Liver (tissue), 8 donors: ENCODE measurements at regions not wholly inside any gene's neighbourhood (a gene's known extent, or its start where the extent isn't known, plus 50 kb on each side); places are given as distances from the start of the nearest gene placed in this dataset.

Experiments used
- DNase-seq: peaks from one replicate; pipeline ENCODE4 v3.0.0-alpha.2; 2017; ENCODE audit warnings: low spot score
- H3K27ac ChIP-seq, 2 donors: one replicate each; pipeline ENCODE4 v1.7.0; 2013; ENCODE audit warnings: inconsistent platforms in 2 of 2, low read length in 2 of 2, control low read depth in 1 of 2, low read depth in 1 of 2, mild to moderate bottlenecking in 1 of 2
- H3K27me3 ChIP-seq, 4 donors: one replicate each; pipeline versions ENCODE4 v1.6.1 to v1.7.0; 2013; ENCODE audit warnings: low read length in 3 of 4, inconsistent platforms in 1 of 4, mild to moderate bottlenecking in 1 of 4, moderate library complexity in 1 of 4; ENCODE audit not compliant: control insufficient read depth in 4 of 4, insufficient read depth in 4 of 4
- H3K36me3 ChIP-seq, 4 donors: one replicate each; pipeline versions ENCODE4 v1.6.1 to v1.7.0; 2013; ENCODE audit warnings: low read length in 3 of 4, mild to moderate bottlenecking in 3 of 4, low read depth in 1 of 4, moderate library complexity in 1 of 4; ENCODE audit not compliant: control insufficient read depth in 4 of 4, insufficient read depth in 3 of 4
- H3K4me1 ChIP-seq, 4 donors: one replicate each; pipeline versions ENCODE4 v1.6.1 to v1.7.0; 2013; ENCODE audit warnings: low read length in 3 of 4, mild to moderate bottlenecking in 3 of 4, moderate library complexity in 1 of 4; ENCODE audit not compliant: control insufficient read depth in 4 of 4, insufficient read depth in 4 of 4
- H3K4me3 ChIP-seq, 3 donors: one replicate each; pipeline versions ENCODE4 v1.6.1 to v1.7.0; 2013; ENCODE audit warnings: low read length in 3 of 3, control low read depth in 1 of 3, low read depth in 1 of 3, mild to moderate bottlenecking in 1 of 3
- H3K9ac ChIP-seq, 2 donors: one replicate each; pipeline ENCODE4 v1.7.0; 2013; ENCODE audit warnings: low read length in 2 of 2, mild to moderate bottlenecking in 2 of 2, moderate library complexity in 2 of 2, control low read depth in 1 of 2, low read depth in 1 of 2
- H3K9me3 ChIP-seq, 4 donors: one replicate each; pipeline versions ENCODE4 v1.6.1 to v1.7.0; 2013; ENCODE audit warnings: low read length in 3 of 4; ENCODE audit not compliant: control insufficient read depth in 4 of 4
- EGR1 ChIP-seq, 2 donors: IDR thresholded peaks; 2 replicates each; pipeline ENCODE4 v1.6.1; 2016 to 2018; ENCODE audit warnings: antibody characterized with exemption in 2 of 2, low read depth in 2 of 2
- FOXA1 ChIP-seq: IDR thresholded peaks from 2 replicates; pipeline ENCODE4 v1.6.1; 2016; ENCODE audit warnings: antibody characterized with exemption
- FOXA2 ChIP-seq: IDR thresholded peaks from 2 replicates; pipeline ENCODE4 v1.6.1; 2016; ENCODE audit warnings: antibody characterized with exemption
- GABPA ChIP-seq, 2 donors: IDR thresholded peaks in 1 of 2; conservative IDR thresholded peaks in 1 of 2; 2 replicates each; pipeline ENCODE4 v1.6.1; 2016; ENCODE audit warnings: antibody characterized with exemption in 2 of 2, mild to moderate bottlenecking in 1 of 2, moderate library complexity in 1 of 2
- HNF4G ChIP-seq: IDR thresholded peaks from 2 replicates; pipeline ENCODE4 v1.6.1; 2016; ENCODE audit warnings: antibody characterized with exemption
- JUND ChIP-seq, 2 donors: IDR thresholded peaks; 2 replicates each; pipeline ENCODE4 v1.6.1; 2016; ENCODE audit warnings: antibody characterized with exemption in 2 of 2
- MAX ChIP-seq: IDR thresholded peaks from 2 replicates; pipeline ENCODE4 v1.6.1; 2016; ENCODE audit warnings: antibody characterized with exemption
- RAD21 ChIP-seq, 2 donors: IDR thresholded peaks; 2 replicates each; pipeline ENCODE4 v1.6.1; 2016; ENCODE audit warnings: antibody characterized with exemption in 2 of 2, mild to moderate bottlenecking in 2 of 2
- RXRA ChIP-seq, 2 donors: IDR thresholded peaks; 2 replicates each; pipeline ENCODE4 v1.6.1; 2017 to 2018; ENCODE audit warnings: antibody characterized with exemption in 2 of 2, mild to moderate bottlenecking in 1 of 2
- SP1 ChIP-seq: IDR thresholded peaks from 2 replicates; pipeline ENCODE4 v1.6.1; 2018; ENCODE audit warnings: antibody characterized with exemption, mild to moderate bottlenecking
- TAF1 ChIP-seq: conservative IDR thresholded peaks from 2 replicates; pipeline ENCODE4 v1.6.1; 2016; ENCODE audit warnings: antibody characterized with exemption, mild to moderate bottlenecking
- ZBTB33 ChIP-seq: IDR thresholded peaks from 2 replicates; pipeline ENCODE4 v1.6.1; 2016; ENCODE audit warnings: antibody characterized with exemption
- WGBS: extraction: QIAGEN DNeasy Blood & Tissue Kit; methylation state at CpG from one replicate; pipeline ENCODE4 v1.1.7; 2013; 5-methylcytosine and 5-hydroxymethylcytosine counted together
- TF ChIP-seq, protein P1 (sequence below): fragments of 150-350 bp; IDR thresholded peaks from 2 replicates; pipeline ENCODE4 v1.5.1; 2017; ENCODE audit warnings: improper control_type of control experiment, low read depth, low read length; ENCODE audit not compliant: missing input control
- TF ChIP-seq, protein P2 (sequence below): IDR thresholded peaks from 2 replicates; pipeline ENCODE4 v1.6.1; 2016; ENCODE audit warnings: antibody characterized with exemption
- donor health status: healthy.
- donor health status: healthy.
- donor health status: healthy.
- donor health status: healthy.
- donor health status: healthy.

- WGBS: 87% methylated on average over 2 of the region's 2 CpGs
- TF ChIP-seq FOXA1 (no peak), HNF4G (no peak), RAD21 (IDR thresholded peaks at IDR 0.05) (no peak)
- TF ChIP-seq, protein P1, sequence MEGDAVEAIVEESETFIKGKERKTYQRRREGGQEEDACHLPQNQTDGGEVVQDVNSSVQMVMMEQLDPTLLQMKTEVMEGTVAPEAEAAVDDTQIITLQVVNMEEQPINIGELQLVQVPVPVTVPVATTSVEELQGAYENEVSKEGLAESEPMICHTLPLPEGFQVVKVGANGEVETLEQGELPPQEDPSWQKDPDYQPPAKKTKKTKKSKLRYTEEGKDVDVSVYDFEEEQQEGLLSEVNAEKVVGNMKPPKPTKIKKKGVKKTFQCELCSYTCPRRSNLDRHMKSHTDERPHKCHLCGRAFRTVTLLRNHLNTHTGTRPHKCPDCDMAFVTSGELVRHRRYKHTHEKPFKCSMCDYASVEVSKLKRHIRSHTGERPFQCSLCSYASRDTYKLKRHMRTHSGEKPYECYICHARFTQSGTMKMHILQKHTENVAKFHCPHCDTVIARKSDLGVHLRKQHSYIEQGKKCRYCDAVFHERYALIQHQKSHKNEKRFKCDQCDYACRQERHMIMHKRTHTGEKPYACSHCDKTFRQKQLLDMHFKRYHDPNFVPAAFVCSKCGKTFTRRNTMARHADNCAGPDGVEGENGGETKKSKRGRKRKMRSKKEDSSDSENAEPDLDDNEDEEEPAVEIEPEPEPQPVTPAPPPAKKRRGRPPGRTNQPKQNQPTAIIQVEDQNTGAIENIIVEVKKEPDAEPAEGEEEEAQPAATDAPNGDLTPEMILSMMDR: no peak
Observed at GRCh38 chr13:103634066-103634465, 567.8 kb upstream of the SLC10A2 start.

DNA sequence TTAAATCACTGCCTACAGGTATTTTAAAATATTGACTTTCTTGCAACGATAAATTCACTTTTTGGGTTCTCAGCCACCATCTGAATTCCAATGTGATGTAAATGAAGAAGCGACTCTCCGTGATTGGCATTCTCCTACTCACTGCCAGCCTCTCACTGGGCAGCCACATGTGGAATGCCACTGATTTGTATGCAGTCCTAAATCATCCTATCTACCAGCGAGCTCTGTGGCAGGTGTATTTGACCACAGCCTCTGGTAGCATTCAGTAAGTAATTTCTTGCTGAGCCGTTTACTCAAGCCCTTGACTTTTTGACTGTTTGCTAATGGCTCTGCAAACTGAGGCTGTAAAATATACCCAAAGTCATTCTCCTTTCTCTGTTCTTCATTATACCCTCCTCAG, 559.0 kb upstream of the SLC10A2 start:
- no peak for DNase-seq
- TF ChIP-seq HNF4G (no peak), EGR1 (IDR thresholded peaks at IDR 0.05; ENCODE audit: low read depth in 2 of 2) (no peak), JUND (IDR thresholded peaks at IDR 0.05) (no peak), MAX (no peak)
- no peaks in the 10 kb centered on the region for H3K36me3 ChIP-seq
- no peak overlapping the region for H3K9ac ChIP-seq
- H3K27ac ChIP-seq: no peak overlapping the region
- H3K4me3 ChIP-seq: no peak overlapping the region
- 78% methylated on average over 5 of the region's 5 CpGs for WGBS
- no peaks in the 10 kb centered on the region for H3K27me3 ChIP-seq
- no peaks in the 10 kb centered on the region for H3K4me1 ChIP-seq
- no peaks in the 10 kb centered on the region for H3K9me3 ChIP-seq

More at GRCh38 chr13:103634066-103634465, 567.8 kb upstream of the SLC10A2 start:
- no peaks in the 10 kb centered on the region for H3K27me3 ChIP-seq
- H3K36me3 ChIP-seq: no peaks in the 10 kb centered on the region
- H3K4me3 ChIP-seq: no peak overlapping the region
- no peaks in the 10 kb centered on the region for H3K9me3 ChIP-seq
- no peak for DNase-seq
- peaks cover 0 to 9% (median 4%) of the 10 kb centered on the region in 4 donors for H3K4me1 ChIP-seq
- H3K9ac ChIP-seq: no peak overlapping the region
- no peak overlapping the region for H3K27ac ChIP-seq

DNA sequence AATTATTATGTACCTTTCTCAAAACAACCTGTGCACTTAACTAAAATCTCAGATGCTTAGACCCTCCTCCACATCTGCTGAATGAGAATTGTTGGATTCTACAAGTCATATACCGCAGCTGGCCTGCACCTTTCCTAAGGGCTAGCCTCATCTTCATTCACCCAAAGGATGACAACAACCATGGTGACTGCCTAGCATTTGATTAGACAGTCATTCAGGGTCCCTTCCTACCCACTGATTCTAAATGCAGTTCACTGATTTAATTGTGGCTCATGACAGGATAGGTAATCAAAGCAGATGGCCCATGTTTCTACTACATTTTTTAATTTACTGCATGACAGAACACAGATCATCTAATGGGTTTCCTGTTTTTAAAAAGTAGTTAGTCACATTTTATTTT, 551.9 kb upstream of the SLC10A2 start:
- Histone ChIP-seq H3K27me3 (no peaks in the 10 kb centered on the region), H3K4me3 (no peak overlapping the region), H3K9ac (no peak overlapping the region), H3K9me3 (no peaks in the 10 kb centered on the region), H3K36me3 (no peaks in the 10 kb centered on the region), H3K27ac (no peak overlapping the region), H3K4me1 (no peaks in the 10 kb centered on the region)
- DNase-seq: no peak
- TF ChIP-seq GABPA (IDR thresholded peaks at IDR 0.05 in 1 of 2, conservative IDR thresholded peaks at IDR 0.05 in 1 of 2) (no peak), RAD21 (IDR thresholded peaks at IDR 0.05) (no peak), FOXA2 (no peak)
- TF ChIP-seq, protein P2, sequence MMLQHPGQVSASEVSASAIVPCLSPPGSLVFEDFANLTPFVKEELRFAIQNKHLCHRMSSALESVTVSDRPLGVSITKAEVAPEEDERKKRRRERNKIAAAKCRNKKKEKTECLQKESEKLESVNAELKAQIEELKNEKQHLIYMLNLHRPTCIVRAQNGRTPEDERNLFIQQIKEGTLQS: no peak
- WGBS: 98% methylated on average over 1 of the region's 1 CpG

DNA sequence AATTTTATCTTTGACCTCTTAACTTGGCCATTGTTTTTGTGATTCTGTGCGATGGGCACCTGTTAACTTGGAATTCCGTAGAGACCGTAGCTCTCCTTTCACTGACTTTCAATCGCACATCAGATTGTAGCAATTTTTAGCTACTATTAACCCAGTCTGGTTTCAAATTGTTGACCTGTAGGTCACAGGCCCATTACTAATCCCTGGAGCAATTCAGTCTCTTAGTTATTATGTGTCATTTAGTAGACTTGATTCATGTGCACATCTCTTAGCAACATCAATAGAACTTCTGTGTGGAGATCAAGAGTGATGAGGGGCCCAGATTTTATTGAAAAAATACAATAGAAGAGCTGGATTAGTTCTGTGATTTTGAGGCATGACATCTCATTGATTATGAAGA, 549.6 kb upstream of the SLC10A2 start:
- H3K27ac ChIP-seq: no peak overlapping the region
- WGBS: 94% methylated on average over 4 of the region's 4 CpGs
- TF ChIP-seq TAF1 (no peak), RXRA (IDR thresholded peaks at IDR 0.05) (no peak), SP1 (no peak), RAD21 (IDR thresholded peaks at IDR 0.05) (no peak), ZBTB33 (no peak)
- TF ChIP-seq, protein P1: no peak
- TF ChIP-seq, protein P2: no peak

More for the DNA sequence above, 549.6 kb upstream of the SLC10A2 start:
- Histone ChIP-seq H3K36me3 (no peaks in the 10 kb centered on the region), H3K4me1 (no peaks in the 10 kb centered on the region), H3K4me3 (no peak overlapping the region), H3K27me3 (no peaks in the 10 kb centered on the region), H3K9me3 (no peaks in the 10 kb centered on the region), H3K9ac (no peak overlapping the region)
- DNase-seq: no peak
